NB4 (cell line): ENCODE measurements at regions not wholly inside any gene's neighbourhood (a gene's known extent, or its start where the extent isn't known, plus 50 kb on each side); places are given as distances from the start of the nearest gene placed in this dataset.

ENCODE experiments used
- POLR2A ChIP-seq: IDR thresholded peaks from 2 replicates; pipeline ENCODE4 v1.6.1; 2011; ENCODE audit warnings: mild to moderate bottlenecking; ENCODE audit not compliant: insufficient read length; ENCODE audit errors: extremely low read depth
- TF ChIP-seq, protein P1 (sequence below): IDR thresholded peaks from one replicate; pipeline ENCODE4 v1.5.1; 2012; ENCODE audit warnings: low read depth, low read length

DNA sequence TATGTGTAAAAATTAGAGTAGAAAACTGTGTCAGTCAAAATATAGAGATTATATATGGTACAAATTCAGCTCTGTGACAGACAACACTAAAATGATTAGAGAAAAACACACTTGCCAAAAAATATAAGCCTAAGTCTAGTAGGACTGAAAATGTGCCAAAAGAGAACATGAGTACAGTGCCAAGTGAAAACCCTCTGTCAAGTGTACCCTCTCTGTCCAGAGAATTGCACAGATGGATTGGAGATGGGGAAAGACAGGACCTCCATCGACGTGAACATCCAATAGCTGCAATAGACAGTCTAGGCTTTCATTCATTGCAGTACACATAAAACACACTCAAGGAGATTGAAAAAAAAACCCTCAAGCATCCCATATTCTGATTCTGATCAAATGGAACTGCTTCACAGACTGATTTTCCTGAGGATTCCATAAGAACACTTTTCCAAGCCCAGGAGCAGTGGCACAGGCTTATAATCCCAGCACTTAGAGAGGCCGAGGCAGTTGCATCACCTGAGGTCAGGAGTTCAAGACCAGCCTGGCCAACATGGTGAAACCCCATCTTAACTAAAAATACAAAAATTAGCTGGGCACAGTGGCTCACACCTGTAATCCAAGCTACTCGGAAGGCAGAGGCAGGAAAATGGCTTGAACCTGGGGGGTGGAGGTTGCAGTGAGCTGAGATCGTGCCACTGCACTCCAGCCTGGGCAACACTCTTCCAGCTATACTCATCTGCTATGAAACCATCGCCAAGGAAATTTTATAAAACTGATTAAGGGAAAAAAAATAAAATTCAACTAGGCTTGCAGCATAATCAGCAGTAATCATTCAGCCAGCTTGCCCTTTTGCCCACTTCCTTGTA is 110.0 kb upstream of the TRIM24 start:
- TF ChIP-seq, protein P1, sequence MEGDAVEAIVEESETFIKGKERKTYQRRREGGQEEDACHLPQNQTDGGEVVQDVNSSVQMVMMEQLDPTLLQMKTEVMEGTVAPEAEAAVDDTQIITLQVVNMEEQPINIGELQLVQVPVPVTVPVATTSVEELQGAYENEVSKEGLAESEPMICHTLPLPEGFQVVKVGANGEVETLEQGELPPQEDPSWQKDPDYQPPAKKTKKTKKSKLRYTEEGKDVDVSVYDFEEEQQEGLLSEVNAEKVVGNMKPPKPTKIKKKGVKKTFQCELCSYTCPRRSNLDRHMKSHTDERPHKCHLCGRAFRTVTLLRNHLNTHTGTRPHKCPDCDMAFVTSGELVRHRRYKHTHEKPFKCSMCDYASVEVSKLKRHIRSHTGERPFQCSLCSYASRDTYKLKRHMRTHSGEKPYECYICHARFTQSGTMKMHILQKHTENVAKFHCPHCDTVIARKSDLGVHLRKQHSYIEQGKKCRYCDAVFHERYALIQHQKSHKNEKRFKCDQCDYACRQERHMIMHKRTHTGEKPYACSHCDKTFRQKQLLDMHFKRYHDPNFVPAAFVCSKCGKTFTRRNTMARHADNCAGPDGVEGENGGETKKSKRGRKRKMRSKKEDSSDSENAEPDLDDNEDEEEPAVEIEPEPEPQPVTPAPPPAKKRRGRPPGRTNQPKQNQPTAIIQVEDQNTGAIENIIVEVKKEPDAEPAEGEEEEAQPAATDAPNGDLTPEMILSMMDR, result no peak
- TF ChIP-seq POLR2A, result no peak
